ENCODE measurements at regions not wholly inside any gene's neighbourhood (a gene's known extent, or its start where the extent isn't known, plus 50 kb on each side); places are given as distances from the start of the nearest gene placed in this dataset.

DNA sequence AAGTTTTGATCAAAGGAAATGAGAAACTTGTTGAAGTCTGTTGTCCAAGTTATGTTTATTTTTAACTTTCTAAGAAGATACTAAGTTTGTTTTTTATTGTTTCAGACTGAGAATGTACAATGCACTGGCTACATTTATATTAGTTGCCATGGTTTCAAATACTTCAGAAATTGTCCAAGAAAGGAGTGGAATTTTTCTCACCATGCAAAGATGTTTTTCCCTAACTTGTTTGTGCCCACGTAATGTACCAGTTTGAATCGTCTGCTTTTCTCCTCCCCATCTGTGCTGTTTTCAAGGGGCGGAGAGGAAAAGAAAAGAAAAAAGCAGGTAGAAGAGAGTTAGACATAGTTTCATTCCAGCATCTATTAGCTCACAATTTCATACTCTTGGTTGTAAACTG is 407.0 kb downstream of the KCTD16 start:
- TF ChIP-seq POLR2AphosphoS5 (IDR thresholded peaks at IDR 0.05; ENCODE audit: low read depth, low read length): no peak
- TF ChIP-seq FOXP2 (optimal IDR thresholded peaks at IDR 0.05; ENCODE audit: borderline replicate concordance, extremely low read depth, extremely low read length, insufficient read depth): no peak
